ENCODE measurements at regions not wholly inside any gene's neighbourhood (a gene's known extent, or its start where the extent isn't known, plus 50 kb on each side); places are given as distances from the start of the nearest gene placed in this dataset.

GRCh38 chr2:125455110-125455509 is 1200.8 kb upstream of the GYPC start:
- no peak for TF ChIP-seq CTCF (IDR thresholded peaks at IDR 0.05; ENCODE audit: borderline replicate concordance)
- no peak for DNase-seq
- Histone ChIP-seq H3K27me3 (ENCODE audit: low read depth) (no peaks in the 10 kb centered on the region), H3K4me1 (no peaks in the 10 kb centered on the region), H3K4me3 (no peak overlapping the region), H3K27ac (replicated peaks) (no peak overlapping the region), H3K36me3 (no peaks in the 10 kb centered on the region), H3K9me3 (replicated peaks) (peaks cover 12% of the 10 kb centered on the region)
- intact Hi-C loops (cut with micrococcal nuclease), result no loop called here

GRCh38 chr2:125456693-125457363 is 1199.1 kb upstream of the GYPC start:
- no peak for TF ChIP-seq CTCF (IDR thresholded peaks at IDR 0.05; ENCODE audit: borderline replicate concordance)
- intact Hi-C loops (cut with micrococcal nuclease), result no loop called here
- no peak for DNase-seq

GRCh38 chr2:125471963-125472362 is 1184.0 kb upstream of the GYPC start:
- intact Hi-C loops (cut with micrococcal nuclease), result no loop called here
- DNase-seq, result no peak
- Histone ChIP-seq H3K4me1 (no peaks in the 10 kb centered on the region), H3K36me3 (no peaks in the 10 kb centered on the region), H3K4me3 (no peak overlapping the region), H3K9me3 (replicated peaks) (peaks cover 26% of the 10 kb centered on the region), H3K27me3 (ENCODE audit: low read depth) (no peaks in the 10 kb centered on the region), H3K27ac (replicated peaks) (no peak overlapping the region)
- TF ChIP-seq CTCF (IDR thresholded peaks at IDR 0.05; ENCODE audit: borderline replicate concordance), result no peak

More at GRCh38 chr2:125456693-125457363, 1199.1 kb upstream of the GYPC start:
- no peaks in the 10 kb centered on the region for H3K36me3 ChIP-seq
- H3K27ac ChIP-seq (replicated peaks), result no peak overlapping the region
- no peaks in the 10 kb centered on the region for H3K9me3 ChIP-seq (replicated peaks)
- no peaks in the 10 kb centered on the region for H3K4me1 ChIP-seq
- H3K4me3 ChIP-seq, result no peak overlapping the region
- no peaks in the 10 kb centered on the region for H3K27me3 ChIP-seq (ENCODE audit: low read depth)

- no peak for DNase-seq
- TF ChIP-seq CTCF (IDR thresholded peaks at IDR 0.05; ENCODE audit: borderline replicate concordance), result no peak
- no peak overlapping the region for H3K27ac ChIP-seq (replicated peaks)
- intact Hi-C loops (cut with micrococcal nuclease), result no loop called here
- no peaks in the 10 kb centered on the region for H3K4me1 ChIP-seq
- no peaks in the 10 kb centered on the region for H3K36me3 ChIP-seq
- peaks cover 61% of the 10 kb centered on the region for H3K9me3 ChIP-seq (replicated peaks)
- no peaks in the 10 kb centered on the region for H3K27me3 ChIP-seq (ENCODE audit: low read depth)
- no peak overlapping the region for H3K4me3 ChIP-seq
Observed at GRCh38 chr2:125479143-125479636, 1176.8 kb upstream of the GYPC start.

- Histone ChIP-seq H3K4me1 (no peaks in the 10 kb centered on the region), H3K36me3 (no peaks in the 10 kb centered on the region), H3K27me3 (ENCODE audit: low read depth) (no peaks in the 10 kb centered on the region), H3K27ac (replicated peaks) (no peak overlapping the region), H3K9me3 (replicated peaks) (peaks cover 20% of the 10 kb centered on the region), H3K4me3 (no peak overlapping the region)
- no peak for DNase-seq
- intact Hi-C loops (cut with micrococcal nuclease), result no loop called here
- TF ChIP-seq CTCF (IDR thresholded peaks at IDR 0.05; ENCODE audit: borderline replicate concordance), result no peak
Observed at GRCh38 chr2:125490308-125490707, 1165.7 kb upstream of the GYPC start.

Data from left ventricle myocardium inferior (tissue), 1 donor.